ENCODE measurements at regions not wholly inside any gene's neighbourhood (a gene's known extent, or its start where the extent isn't known, plus 50 kb on each side); places are given as distances from the start of the nearest gene placed in this dataset.

DNA sequence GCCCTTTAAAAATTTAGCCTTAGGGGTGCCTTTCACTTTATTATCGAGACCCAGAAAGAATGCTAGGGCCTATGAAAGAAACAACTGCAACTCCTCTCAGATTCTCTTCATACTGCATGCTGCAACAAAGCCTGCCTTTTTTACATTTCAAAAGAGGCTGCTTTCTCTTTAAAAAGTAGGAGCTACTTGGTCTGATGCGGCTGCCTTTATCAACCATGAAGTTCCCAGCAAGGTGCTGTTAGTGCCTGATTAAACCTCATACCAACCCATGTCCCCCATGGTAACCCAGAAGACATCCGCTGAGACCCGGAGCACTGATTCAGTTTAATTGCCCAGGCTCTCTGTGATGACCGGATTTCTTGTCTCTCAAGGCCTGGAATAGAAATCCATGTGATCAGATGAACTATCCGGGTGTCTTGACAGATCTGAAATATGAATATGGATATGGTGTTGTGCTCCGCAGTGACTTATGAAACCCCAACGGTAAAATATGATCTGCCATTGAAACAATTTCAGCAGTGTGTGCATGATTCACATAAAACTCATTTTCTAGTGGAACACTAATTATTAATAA lies 368.3 kb downstream of the ZNF521 start:
- intact Hi-C loops (cut with micrococcal nuclease): no loop called here

DNA sequence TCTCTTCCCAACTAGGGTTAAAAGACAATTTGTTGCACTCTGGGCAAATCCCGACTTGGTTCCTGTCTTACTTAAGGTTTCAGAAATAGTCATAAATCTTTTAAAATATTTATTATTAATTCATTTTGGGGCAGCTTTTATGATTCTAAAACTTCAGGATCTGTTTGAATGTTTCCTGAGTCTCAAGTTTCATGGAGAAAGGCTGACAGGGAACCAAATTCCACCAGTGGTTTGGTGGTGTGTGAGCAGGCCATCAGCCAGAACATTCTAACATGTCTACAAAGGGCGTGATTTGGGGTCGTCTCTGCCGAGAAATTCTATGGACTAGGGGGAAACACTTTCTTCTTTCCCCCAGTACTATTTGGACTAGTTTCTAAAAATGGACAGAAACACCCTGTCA lies 366.4 kb downstream of the ZNF521 start:
- intact Hi-C loops (cut with micrococcal nuclease): no loop called here

- intact Hi-C loops (cut with micrococcal nuclease): no loop called here
Observed at GRCh38 chr18:24986666-24987302, 365.2 kb downstream of the ZNF521 start.

DNA sequence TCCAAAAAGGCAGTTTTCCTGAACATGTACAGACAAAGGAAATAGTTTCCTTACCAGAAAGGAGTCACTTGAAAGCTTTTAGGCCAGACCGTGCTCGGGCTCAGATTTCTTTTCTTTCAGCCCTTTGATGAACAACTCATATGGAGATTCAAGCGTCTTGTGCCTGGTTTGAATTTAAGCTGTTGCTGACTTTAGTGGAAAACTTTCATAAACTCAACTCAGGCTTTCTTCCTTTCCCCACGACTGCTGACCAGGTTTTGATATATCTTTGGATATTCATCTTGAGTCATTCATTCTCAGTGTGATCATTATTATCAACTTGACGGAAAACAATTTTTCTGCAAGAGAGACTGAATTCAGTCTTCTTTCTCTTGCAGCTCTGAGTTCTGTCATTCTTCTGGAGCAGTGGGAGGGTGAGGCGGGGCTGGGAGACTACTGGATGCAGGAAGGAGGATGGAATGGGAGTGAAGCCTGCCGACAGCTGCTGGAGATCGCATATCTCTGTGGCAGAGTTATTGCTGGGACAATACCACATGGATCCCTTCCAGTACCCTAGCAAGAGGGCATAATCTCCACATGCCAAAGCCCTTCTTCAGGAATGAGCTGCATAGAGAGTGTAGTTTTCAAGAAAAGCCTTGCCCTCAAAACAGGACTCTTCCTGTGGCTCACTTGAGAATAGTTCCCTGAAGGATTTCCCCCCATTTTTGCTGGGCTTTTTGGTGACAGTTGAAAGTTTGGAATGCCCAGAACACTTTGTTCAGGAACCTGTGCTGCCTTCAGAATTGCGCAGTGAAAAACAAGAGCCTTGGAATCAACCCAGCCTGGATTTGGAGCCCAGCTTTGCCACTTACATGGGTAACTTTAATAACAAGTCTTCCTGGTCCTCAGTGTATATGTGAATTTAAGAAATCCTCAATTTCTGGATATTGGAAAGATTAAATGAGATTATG lies 364.4 kb downstream of the ZNF521 start:
- intact Hi-C loops (cut with micrococcal nuclease): no loop called here

DNA sequence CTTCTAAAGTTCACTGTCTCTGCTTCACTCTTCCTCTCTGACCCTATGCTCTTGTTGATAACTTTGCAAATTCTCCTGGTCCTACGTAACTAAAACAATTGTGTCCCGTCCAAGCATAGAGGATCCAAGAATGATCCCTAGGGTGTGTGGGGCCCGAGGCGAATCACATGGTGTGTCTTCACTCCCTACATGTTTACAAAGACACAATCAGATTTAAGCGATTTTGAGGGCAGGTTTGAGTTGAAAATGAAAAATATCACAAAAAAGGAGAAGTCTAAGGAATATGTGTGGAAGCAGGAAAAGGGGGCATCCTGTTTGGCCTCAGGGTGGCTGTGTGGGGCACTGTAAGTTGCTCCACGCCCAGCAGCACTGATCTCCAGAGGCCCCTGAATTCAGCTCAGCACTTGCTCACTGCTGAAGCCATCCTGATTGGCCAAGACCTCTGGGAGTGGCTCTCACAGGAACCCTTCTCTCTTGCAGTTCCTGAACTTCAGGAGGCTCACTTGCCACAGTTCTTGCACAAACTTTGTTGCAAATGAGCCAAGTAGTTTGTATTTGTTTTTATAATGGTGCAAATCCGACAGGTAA lies 363.6 kb downstream of the ZNF521 start:
- intact Hi-C loops (cut with micrococcal nuclease): no loop called here

DNA sequence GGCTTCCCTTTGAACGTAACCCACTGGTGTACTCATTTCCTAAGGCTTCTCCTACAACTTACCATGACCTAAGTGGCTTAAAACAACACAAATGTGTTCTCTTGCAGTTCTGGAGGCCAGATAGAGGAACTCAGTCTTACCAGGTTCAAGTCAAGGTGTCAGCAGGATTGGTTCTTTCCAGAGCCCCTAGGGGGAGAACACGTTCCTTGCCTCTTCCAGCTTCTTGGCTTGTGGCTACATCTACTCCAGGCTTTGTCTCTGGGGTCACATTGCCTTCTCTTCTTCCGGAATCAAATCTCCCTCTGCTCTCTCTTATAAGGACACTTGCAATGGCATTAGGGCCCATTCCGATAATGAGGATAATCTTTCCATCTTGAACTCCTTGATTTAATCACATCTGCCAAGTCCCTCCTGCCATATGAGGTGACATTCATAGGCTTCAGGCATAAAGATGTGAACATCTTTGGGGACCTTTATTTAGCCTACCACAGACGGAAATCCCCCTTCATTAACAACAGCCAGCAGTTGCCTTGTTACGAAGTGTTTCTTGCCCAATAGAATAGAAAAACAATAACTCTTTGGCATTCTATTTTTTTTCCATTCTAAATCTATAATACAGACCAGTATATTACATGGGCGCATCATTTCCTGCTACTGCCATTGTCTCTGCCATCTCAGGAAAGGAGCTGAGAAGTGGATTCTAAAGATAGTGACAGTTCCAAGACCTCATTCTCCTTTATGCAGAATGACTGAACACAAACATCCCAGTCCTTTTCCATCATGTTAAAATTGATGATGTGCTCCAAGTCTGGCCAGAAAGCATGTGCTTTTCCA lies 362.0 kb downstream of the ZNF521 start:
- intact Hi-C loops (cut with micrococcal nuclease): no loop called here

- intact Hi-C loops (cut with micrococcal nuclease): no loop called here
Observed at GRCh38 chr18:24990671-24991134, 361.3 kb downstream of the ZNF521 start.

DNA sequence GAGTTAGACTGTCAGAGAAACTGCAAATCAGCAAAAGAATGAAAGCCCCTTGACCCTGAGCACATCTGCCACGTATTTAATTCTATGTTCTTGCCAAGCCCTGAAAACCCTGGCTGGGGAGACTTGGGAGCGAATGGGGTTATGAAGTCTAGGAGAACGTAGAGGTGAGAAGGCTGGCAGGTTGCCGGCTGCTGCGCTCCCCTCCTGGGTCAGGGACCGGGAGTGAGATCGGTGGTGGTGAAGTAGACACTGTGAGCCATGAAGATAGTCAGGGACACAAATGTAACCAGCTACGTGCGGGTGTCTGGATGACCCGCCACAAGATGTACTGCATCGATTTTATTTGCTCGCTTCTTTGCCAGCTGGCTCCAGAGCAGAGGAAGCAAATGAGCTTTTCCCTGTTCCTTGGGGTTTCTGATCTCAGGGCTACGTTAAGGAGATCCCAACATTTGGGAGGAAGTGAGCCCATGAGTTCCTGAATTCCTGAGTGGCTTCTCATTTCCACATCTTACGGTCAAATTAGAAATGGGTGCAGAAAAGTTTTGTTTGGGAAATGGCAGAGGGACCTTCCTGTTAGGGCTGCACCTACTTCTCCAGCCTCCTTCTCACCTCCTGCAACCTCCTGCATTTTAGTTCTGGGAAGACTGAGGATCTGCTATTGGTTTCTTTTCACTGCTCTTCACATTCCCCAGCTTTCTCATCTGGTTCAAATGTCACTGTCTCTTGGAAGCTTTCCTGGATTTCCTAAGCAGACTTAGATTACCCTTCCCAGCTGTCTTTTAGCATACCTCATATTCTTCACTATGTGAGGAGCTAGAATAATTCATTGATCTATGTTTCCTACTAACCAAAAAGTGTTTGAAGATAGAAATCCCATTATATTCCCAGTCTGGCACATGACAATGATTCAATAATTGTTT lies 360.6 kb downstream of the ZNF521 start:
- intact Hi-C loops (cut with micrococcal nuclease): no loop called here

GRCh38 chr18:24992491-24992890 lies 359.5 kb downstream of the ZNF521 start:
- intact Hi-C loops (cut with micrococcal nuclease): no loop called here

GRCh38 chr18:24993628-24994027 lies 358.3 kb downstream of the ZNF521 start:
- intact Hi-C loops (cut with micrococcal nuclease): no loop called here

DNA sequence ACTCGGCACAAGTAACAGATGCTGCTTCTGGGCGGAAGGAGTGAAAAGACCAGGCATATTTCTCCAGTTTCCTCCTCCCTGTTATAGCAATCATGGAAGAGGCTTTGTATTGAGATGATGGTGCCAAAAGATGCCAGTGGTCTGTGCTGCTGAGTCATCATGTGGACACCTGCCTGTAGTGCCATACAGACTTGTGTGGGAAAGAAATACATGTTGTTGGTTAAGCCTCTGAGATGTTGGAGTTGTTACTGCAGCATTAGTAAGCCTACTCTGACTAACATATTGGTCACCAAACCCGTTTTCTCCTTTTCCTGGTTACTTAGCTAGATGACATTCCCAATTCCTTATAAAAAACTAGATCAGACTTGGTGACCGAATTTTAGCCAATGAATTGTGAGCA lies 356.9 kb downstream of the ZNF521 start:
- intact Hi-C loops (cut with micrococcal nuclease): no loop called here

GRCh38 chr18:24995755-24996154 lies 356.2 kb downstream of the ZNF521 start:
- intact Hi-C loops (cut with micrococcal nuclease): no loop called here

- intact Hi-C loops (cut with micrococcal nuclease): no loop called here
Observed at GRCh38 chr18:24999650-25000267, 352.2 kb downstream of the ZNF521 start.

GRCh38 chr18:25001803-25002202 lies 350.2 kb downstream of the ZNF521 start:
- intact Hi-C loops (cut with micrococcal nuclease): no loop called here

DNA sequence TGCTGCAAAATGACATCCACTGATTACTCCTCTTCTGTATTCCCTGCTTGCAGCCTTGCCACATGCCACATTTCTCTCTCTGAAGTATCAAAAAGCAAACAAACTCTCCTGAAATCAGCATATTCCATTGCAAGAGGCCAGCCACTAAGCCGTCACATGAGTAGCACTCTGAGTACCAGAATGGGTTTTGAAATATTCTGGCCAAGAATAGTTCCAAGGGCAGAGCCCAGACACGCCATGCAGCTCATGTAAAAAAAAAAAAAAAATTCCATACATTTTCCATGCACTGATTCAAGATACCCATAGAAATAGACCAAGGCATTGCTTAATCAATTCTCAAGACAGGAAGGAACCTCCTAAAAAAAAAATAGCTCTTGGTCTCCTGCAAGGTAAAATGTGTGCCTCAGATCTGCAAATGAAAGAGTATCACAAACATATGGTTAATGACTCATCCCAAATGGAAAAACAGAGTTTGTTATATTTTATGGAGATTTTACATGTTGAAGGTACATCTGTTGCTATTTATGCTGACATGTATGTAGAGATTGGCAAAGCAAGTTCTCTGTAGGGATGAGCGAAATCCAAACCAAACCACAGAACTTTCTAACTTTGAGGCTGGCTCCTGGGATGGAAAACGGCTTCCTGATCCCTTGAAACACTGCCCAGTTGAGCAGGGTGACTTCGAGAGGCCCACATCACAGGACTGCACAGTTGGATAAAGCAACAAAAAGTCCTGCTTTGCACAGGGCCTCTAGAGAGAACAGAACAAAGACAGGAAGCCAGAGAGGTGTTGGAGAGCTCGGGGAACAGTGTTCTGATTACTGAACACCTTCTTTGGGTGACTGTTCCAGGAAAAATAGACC lies 346.2 kb downstream of the ZNF521 start:
- intact Hi-C loops (cut with micrococcal nuclease): no loop called here

GRCh38 chr18:25010623-25011374 lies 341.2 kb downstream of the ZNF521 start:
- intact Hi-C loops (cut with micrococcal nuclease): no loop called here
